ENCODE measurements at regions not wholly inside any gene's neighbourhood (a gene's known extent, or its start where the extent isn't known, plus 50 kb on each side); places are given as distances from the start of the nearest gene placed in this dataset.

GRCh38 chr13:71261256-71261655, 605.7 kb downstream of the DACH1 start:
- Histone ChIP-seq H3K9ac (ENCODE audit: extremely low read depth, insufficient read length, low read length) (no peak overlapping the region), H4K5ac (ENCODE audit: insufficient read length, low read depth, low read length) (no peak overlapping the region), H3K79me1 (ENCODE audit: insufficient read depth, low read depth, low read length, poor library complexity, severe bottlenecking) (no peaks in the 10 kb centered on the region), H3K27ac (ENCODE audit: insufficient read length, low read depth, low read length) (no peak overlapping the region), H2BK20ac (ENCODE audit: low read depth, low read length, poor library complexity, severe bottlenecking) (no peak overlapping the region), H2BK120ac (ENCODE audit: low read depth, low read length, poor library complexity, severe bottlenecking) (no peak overlapping the region), H3K4me1 (ENCODE audit: insufficient read depth, low read length) (no peaks in the 10 kb centered on the region), H3K79me2 (ENCODE audit: insufficient read depth, low read length) (no peaks in the 10 kb centered on the region), H3K23me2 (ENCODE audit: insufficient read length, low read depth, low read length, poor library complexity, severe bottlenecking) (no peaks in the 10 kb centered on the region), H3K9me3 (ENCODE audit: control insufficient read depth, low read depth, low read length) (no peaks in the 10 kb centered on the region), H4K8ac (replicated peaks; ENCODE audit: insufficient read length, low read depth, low read length) (no peak overlapping the region), H3K4ac (ENCODE audit: low read depth, low read length) (no peak overlapping the region), H2BK5ac (ENCODE audit: insufficient read length, low read length) (no peak overlapping the region), H2BK12ac (ENCODE audit: insufficient read length, low read depth, low read length) (no peak overlapping the region), H2AFZ (ENCODE audit: low read length) (no peak overlapping the region), H3K23ac (ENCODE audit: insufficient read length, low read depth, low read length) (no peak overlapping the region), H4K91ac (ENCODE audit: insufficient read length, low read depth, low read length) (no peak overlapping the region), H3K27me3 (ENCODE audit: insufficient read depth, low read length) (no peaks in the 10 kb centered on the region), H3K18ac (ENCODE audit: insufficient read length, low read depth, low read length) (no peak overlapping the region), H3K4me2 (ENCODE audit: insufficient read depth, insufficient read length, low read length) (no peak overlapping the region), H4K20me1 (ENCODE audit: control insufficient read depth, insufficient read depth, insufficient read length) (no peaks in the 10 kb centered on the region), H2BK15ac (ENCODE audit: low read depth, low read length) (no peak overlapping the region), H2AK5ac (ENCODE audit: insufficient read length, low read length) (no peak overlapping the region), H3K56ac (ENCODE audit: insufficient read length, low read depth, low read length) (no peak overlapping the region), H3T11ph (ENCODE audit: low read length) (no peak overlapping the region), H3K14ac (ENCODE audit: insufficient read depth, low read length) (no peak overlapping the region)
- WGBS (ENCODE audit: extremely low coverage, insufficient read length, low lambda C conversion rate) = no CpG with 5 or more reads among the region's 1 CpG
- no peak for TF ChIP-seq CTCF (conservative IDR thresholded peaks at IDR 0.05)
- peaks cover 0 to 2% of the 10 kb centered on the region in 2 experiments; a peak in 2 of 4 replicates for H3K4me1 Mint-ChIP-seq
- H3K4me3 Mint-ChIP-seq = no peak overlapping the region
- DNase-seq = no peak
- no peaks in the 10 kb centered on the region for H3K9me3 Mint-ChIP-seq
- no peak overlapping the region for H3K27ac Mint-ChIP-seq
- H3K27me3 Mint-ChIP-seq (ENCODE audit: low read depth) = no peaks in the 10 kb centered on the region; the same call in 1 of the 2 replicates
- no peaks in the 10 kb centered on the region for H3K36me3 Mint-ChIP-seq (ENCODE audit: insufficient read depth in 1 of 3, low read depth in 3 of 3)
